GM19099 (cell line): ENCODE measurements at regions not wholly inside any gene's neighbourhood (a gene's known extent, or its start where the extent isn't known, plus 50 kb on each side); places are given as distances from the start of the nearest gene placed in this dataset.

Experiments
- POLR2A ChIP-seq: IDR thresholded peaks from 3 replicates; pipeline ENCODE4 v1.6.1; 2011; ENCODE audit warnings: low read depth; ENCODE audit not compliant: insufficient read length; ENCODE audit errors: extremely low read depth

- no peak for TF ChIP-seq POLR2A
Measured at GRCh38 chr3:106140431-106140830, 271.6 kb upstream of the CBLB start.

GRCh38 chr3:106144030-106144429, 275.2 kb upstream of the CBLB start:
- TF ChIP-seq POLR2A: no peak

- no peak for TF ChIP-seq POLR2A
Measured at GRCh38 chr3:106157411-106157810, 288.6 kb upstream of the CBLB start.

DNA sequence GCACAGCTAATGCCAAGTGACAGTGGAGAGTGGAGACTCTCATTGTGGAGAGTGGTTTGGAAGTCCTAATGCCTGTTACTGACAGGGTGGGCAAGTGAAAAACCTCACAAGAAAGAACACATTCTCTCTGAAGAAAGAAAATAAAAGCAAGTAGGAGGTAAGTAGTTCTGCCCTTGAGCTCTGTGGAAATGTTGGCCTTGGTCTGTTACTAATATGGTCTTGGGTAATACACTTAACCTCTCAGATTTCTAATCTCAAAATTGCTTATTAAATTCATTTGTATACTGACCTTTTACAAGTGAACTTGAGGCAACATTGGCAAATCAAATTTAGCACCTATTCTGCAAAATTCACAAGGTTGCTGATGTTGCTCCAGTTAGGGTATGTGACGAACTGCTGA, 291.6 kb upstream of the CBLB start:
- TF ChIP-seq POLR2A: no peak

GRCh38 chr3:106161246-106161645, 292.4 kb upstream of the CBLB start:
- TF ChIP-seq POLR2A: no peak

- no peak for TF ChIP-seq POLR2A
Measured at GRCh38 chr3:106167728-106168127, 298.9 kb upstream of the CBLB start.

GRCh38 chr3:106168962-106169750, 300.3 kb upstream of the CBLB start:
- no peak for TF ChIP-seq POLR2A

- TF ChIP-seq POLR2A: no peak
Measured at GRCh38 chr3:106170636-106171035, 301.8 kb upstream of the CBLB start.

DNA sequence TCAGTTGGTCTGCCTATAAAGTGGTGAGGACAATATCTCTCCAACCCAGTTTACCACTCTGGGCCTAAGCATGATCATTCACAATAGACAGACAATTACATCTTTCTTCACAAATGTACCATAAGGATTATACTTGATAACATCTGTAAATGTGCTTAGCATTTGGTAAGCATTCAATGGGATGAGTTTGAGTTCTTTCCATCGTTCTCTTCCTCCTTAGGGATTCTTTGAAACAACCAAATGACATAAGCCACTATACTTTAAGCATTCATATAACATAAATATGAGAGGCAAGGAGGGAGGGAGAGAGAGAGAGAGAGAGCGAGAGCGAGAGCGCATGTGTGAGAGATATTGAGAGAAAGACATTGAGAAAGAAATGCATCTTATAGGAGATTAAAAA, 303.3 kb upstream of the CBLB start:
- TF ChIP-seq POLR2A: no peak

DNA sequence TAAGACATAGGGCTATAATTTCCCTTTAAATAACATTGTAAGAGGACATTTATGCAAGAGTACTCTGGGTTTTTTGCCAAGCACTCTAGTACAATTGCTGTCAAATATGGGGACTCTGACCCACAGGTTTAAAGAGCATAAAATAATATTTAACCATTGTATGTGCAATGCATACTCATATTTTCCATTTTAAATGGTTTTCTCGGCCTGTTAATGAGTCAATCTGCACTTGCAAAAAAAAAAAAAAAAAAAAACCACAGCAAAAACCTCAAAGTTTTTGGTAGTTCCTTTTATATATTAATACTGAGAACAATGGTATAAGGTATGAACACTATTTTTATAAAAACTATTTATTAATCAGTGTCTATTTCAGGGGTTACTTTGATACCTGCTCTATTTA, 304.0 kb upstream of the CBLB start:
- no peak for TF ChIP-seq POLR2A

- no peak for TF ChIP-seq POLR2A
Measured at GRCh38 chr3:106175276-106175675, 306.5 kb upstream of the CBLB start.

DNA sequence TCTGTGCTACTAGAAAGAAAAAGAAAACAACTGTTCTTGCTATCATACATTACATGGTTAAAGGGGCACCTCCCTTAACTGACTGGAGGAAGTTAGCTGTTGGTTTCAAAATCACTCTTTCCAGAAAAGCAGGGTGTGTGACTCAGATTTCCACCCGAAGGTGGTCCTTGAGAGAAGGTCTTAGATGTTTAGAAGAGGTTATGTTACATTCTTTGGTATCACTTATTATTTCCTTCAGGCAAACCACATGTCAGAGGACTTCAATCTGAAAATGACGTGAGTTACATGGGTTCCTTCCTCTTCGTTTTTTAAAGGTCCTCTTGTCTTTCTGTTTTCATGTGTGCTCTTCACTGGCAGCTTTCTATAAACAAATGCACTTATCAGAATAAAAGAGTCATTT, 307.9 kb upstream of the CBLB start:
- TF ChIP-seq POLR2A: no peak

GRCh38 chr3:106182950-106183511, 314.2 kb upstream of the CBLB start:
- no peak for TF ChIP-seq POLR2A

- no peak for TF ChIP-seq POLR2A
Measured at GRCh38 chr3:106183762-106184391, 315.1 kb upstream of the CBLB start.

DNA sequence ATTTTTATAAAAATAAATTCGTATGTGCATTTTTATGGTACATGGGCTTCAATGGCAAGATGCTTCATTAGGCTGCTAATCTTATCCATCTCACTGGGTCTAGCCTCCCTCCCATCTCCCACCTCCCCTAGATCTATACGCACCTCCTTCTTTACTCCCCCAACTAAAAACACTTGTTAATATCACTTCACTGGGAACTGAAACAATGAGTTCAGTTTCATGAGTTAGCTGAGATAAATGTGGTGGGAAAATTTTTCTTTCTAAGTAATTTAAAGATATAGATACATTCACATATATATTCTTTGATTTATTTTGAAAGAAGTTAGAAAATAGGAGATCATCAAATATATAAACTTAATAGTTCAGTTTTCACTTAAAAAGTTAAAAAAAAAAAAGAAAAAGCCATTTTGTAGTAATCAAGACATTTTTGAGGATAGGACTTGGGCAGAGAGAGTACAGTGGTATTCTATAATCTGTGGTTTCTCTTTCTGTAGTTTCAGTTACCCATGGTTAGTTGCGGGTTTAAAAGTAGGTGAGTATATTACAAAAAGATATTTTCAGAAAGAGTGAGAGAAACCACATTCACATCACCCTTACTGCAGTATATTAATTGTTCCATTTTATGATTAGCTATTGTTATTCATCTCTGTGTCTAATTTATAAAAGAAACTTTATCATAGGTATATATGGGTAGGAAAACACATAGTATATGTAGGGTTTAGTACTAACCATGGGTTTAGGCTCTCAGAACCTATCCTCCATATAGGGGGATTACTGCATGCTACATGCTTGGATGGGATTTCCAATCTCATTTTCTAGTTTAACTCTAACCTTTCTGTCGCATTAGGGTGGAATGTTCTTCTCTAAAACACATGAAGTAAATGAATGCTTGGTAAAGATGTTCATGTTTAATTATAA, 316.0 kb upstream of the CBLB start:
- no peak for TF ChIP-seq POLR2A
